Mucosa of descending colon (tissue), 3 donors: ENCODE measurements at regions not wholly inside any gene's neighbourhood (a gene's known extent, or its start where the extent isn't known, plus 50 kb on each side); places are given as distances from the start of the nearest gene placed in this dataset.
A peak's percentile ranks its signal among the peaks of the same experiment; 100 is the strongest.

Experiments used
- ATAC-seq: fragments of 200-7000 bp; cut with Tn5 transposase; one replicate; pipeline ENCODE4 v1.9.1; 2020; ENCODE audit warnings: mild to moderate bottlenecking, moderate library complexity
- DNase-seq, 3 donors: peaks; one replicate each; pipeline ENCODE4 v3.0.0-alpha.2; 2020
- H3K36me3 ChIP-seq: fragments of 200-600 bp; one replicate; pipeline ENCODE4 v1.8.0; 2021; ENCODE audit warnings: low read depth, mild to moderate bottlenecking
- H3K4me1 ChIP-seq: fragments of 200-600 bp; one replicate; pipeline ENCODE4 v1.8.0; 2021; ENCODE audit warnings: low read depth, mild to moderate bottlenecking
- H3K4me3 ChIP-seq: fragments of 200-600 bp; one replicate; pipeline ENCODE4 v1.8.0; 2021; ENCODE audit warnings: mild to moderate bottlenecking
- H3K9me3 ChIP-seq: fragments of 200-600 bp; one replicate; pipeline ENCODE4 v1.8.0; 2021; ENCODE audit warnings: mild to moderate bottlenecking
- intact Hi-C, 2 donors: fragments of 100-400 bp; cut with DNase I in 1 of 2; cut with micrococcal nuclease in 1 of 2; formaldehyde crosslinking; loops; one replicate each; pipeline versions ENCODE4 v1.11.0 to v1.11.1; 2022; cut with DNase I, micrococcal nuclease
- TF ChIP-seq, protein P1 (sequence below): fragments of 200-600 bp; IDR thresholded peaks from one replicate; pipeline ENCODE4 v1.8.0; 2022; ENCODE audit warnings: antibody characterized with exemption, mild to moderate bottlenecking
- donor health status: DM: no; HTN: no; CAD: no; lungs with moderate emphysema.
- donor health status: DM: no; HTN: no; CAD: no.
- donor health status: DM: no; HTN: yes; CAD: no.

DNA sequence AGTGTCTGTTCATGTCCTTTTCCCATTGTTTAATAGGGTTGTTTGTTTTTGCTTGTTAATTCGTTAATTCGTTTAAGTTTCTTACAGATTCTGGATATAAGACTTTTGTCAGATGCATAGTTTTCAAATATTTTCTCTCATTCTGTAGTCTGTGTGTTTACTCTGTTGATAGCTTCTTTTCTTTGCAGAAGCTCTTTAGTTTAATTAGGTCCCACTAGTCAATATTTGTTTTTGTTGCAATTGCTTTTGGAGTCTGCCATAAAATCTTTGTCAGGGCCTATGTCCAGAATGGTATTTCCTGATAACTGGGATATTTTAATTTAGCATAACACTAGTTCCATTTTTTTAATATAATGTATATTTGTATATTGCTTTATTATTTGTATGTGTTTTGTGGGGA, 1380.1 kb downstream of the SUCLG1 start:
- DNase-seq: no peak
- H3K9me3 ChIP-seq: no peaks in the 10 kb centered on the region
- no peaks in the 10 kb centered on the region for H3K36me3 ChIP-seq
- H3K4me3 ChIP-seq: no peak overlapping the region
- intact Hi-C loops: no loop called here
- TF ChIP-seq, protein P1, sequence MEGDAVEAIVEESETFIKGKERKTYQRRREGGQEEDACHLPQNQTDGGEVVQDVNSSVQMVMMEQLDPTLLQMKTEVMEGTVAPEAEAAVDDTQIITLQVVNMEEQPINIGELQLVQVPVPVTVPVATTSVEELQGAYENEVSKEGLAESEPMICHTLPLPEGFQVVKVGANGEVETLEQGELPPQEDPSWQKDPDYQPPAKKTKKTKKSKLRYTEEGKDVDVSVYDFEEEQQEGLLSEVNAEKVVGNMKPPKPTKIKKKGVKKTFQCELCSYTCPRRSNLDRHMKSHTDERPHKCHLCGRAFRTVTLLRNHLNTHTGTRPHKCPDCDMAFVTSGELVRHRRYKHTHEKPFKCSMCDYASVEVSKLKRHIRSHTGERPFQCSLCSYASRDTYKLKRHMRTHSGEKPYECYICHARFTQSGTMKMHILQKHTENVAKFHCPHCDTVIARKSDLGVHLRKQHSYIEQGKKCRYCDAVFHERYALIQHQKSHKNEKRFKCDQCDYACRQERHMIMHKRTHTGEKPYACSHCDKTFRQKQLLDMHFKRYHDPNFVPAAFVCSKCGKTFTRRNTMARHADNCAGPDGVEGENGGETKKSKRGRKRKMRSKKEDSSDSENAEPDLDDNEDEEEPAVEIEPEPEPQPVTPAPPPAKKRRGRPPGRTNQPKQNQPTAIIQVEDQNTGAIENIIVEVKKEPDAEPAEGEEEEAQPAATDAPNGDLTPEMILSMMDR: no peak
- no peaks in the 10 kb centered on the region for H3K4me1 ChIP-seq
- no peak for ATAC-seq

DNA sequence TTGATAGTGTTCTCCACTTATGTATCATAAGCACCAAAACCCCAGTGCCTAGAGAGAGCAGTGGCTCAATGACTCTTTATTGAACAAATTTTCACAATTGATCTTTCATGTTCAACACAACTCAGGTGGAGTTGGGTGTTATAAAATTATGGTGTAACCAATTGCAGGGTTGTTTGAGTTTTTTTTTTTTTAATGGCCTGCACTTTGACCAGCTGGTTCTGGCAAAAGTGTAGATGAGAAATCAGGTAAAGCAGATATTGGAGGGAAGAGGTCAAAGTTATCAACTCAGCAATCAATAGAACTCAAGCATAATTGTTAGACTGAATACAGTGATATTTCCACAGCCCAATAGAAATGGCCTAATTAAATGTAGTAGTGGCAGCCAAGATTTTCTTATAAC, 1386.3 kb downstream of the SUCLG1 start:
- H3K9me3 ChIP-seq: no peaks in the 10 kb centered on the region
- peaks cover 14% of the 10 kb centered on the region for H3K4me1 ChIP-seq
- DNase-seq (no peak), ATAC-seq (peak; percentile 47)
- H3K4me3 ChIP-seq: no peak overlapping the region
- TF ChIP-seq, protein P1: no peak
- H3K36me3 ChIP-seq: no peaks in the 10 kb centered on the region
- intact Hi-C loops: no loop called here

DNA sequence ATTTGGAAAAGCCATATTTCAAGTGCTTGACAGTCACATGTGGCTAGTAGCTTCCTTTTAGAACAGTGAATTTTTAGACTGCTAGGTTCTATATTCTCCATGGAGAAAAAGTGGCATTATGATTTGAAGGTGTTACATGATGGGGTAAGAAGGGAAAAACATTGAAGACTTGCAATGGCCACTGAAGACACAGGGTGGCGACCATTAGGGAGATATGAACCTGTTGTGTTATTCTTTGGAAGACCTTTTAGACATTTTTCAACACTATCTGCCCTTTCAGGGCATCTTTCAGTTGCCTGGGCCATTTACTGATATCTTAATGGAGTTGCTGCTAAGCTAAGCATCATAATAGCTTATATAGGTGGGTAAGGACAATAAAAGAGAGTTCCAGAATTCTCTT, 1387.2 kb downstream of the SUCLG1 start:
- H3K9me3 ChIP-seq: no peaks in the 10 kb centered on the region
- intact Hi-C loops: no loop called here
- H3K4me3 ChIP-seq: no peak overlapping the region
- ATAC-seq (no peak), DNase-seq (no peak)
- peaks cover 22% of the 10 kb centered on the region for H3K4me1 ChIP-seq
- H3K36me3 ChIP-seq: no peaks in the 10 kb centered on the region
- TF ChIP-seq, protein P1: no peak

DNA sequence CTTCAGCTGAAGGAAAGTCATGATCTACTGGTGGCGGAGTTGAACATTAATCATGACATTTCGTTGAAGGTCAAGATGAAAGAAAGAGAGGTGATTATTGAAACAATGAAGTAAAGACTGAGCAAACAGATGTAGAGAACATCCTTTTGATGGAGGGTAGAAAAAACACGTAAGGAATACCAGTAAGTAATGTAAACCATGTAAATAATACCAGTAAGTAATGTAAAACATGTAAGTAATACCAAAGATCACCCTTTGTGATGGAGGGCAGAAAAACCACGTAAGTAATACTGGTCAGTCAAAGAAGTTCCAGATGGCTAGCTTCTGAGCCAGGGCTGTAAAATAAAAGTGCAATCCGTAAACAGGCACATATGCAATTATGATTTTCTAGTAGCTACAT, 1387.7 kb downstream of the SUCLG1 start:
- Histone ChIP-seq H3K9me3 (no peaks in the 10 kb centered on the region), H3K4me3 (no peak overlapping the region)
- no peak for ATAC-seq

DNA sequence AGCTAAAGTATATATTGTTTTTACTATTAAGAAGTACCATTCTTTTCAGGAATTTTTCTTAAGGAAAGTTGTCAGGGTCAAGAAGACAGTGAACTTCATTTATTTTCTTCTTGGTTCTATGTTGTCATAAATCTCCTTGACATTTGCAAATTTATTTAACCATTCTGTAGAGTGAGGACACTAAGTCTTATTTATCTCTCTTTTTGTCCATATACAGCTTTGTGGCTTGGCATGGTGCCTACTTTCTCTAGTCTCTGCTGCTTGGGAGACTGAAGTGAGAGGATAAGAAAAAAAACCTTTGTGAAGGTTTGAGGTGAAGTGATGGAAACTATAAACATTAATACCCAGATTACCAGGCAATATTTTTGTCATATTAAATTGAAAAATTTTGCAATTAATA, 1389.4 kb downstream of the SUCLG1 start:
- H3K4me1 ChIP-seq: peaks cover 22% of the 10 kb centered on the region
- intact Hi-C loops: no loop called here
- TF ChIP-seq, protein P1: no peak
- no peaks in the 10 kb centered on the region for H3K36me3 ChIP-seq
- no peak for ATAC-seq
- DNase-seq: peak in 1 of 3 donors; percentile 44
- H3K4me3 ChIP-seq: no peak overlapping the region
- H3K9me3 ChIP-seq: no peaks in the 10 kb centered on the region

More for the DNA sequence above, 1387.7 kb downstream of the SUCLG1 start:
- H3K4me1 ChIP-seq: peaks cover 22% of the 10 kb centered on the region
- TF ChIP-seq, protein P1: no peak
- no peak for DNase-seq
- H3K36me3 ChIP-seq: no peaks in the 10 kb centered on the region
- intact Hi-C loops: no loop called here

DNA sequence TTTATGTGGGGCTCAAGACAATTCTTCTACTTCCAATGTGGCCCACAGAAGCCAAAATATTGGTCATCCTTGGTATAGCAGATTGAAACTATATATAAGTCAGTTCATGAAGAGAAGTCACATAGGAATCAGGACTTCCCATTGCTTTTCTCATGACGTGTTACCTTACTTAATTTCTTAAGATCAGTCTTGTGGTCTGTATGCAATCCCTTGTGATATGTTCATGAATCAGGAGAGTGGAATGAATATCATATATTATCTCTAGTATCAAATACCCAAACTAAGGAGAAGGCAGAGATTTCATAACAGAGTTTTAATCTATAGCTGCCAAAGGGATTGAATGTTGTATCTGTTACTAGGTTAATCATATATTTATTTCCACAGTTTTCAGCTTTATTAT, 1390.4 kb downstream of the SUCLG1 start:
- TF ChIP-seq, protein P1: no peak
- intact Hi-C loops: no loop called here
- no peak overlapping the region for H3K4me3 ChIP-seq
- DNase-seq: no peak
- no peaks in the 10 kb centered on the region for H3K36me3 ChIP-seq
- no peak for ATAC-seq
- peaks cover 26% of the 10 kb centered on the region for H3K4me1 ChIP-seq
- H3K9me3 ChIP-seq: no peaks in the 10 kb centered on the region
